ENCODE measurements at regions not wholly inside any gene's neighbourhood (a gene's known extent, or its start where the extent isn't known, plus 50 kb on each side); places are given as distances from the start of the nearest gene placed in this dataset.

DNA sequence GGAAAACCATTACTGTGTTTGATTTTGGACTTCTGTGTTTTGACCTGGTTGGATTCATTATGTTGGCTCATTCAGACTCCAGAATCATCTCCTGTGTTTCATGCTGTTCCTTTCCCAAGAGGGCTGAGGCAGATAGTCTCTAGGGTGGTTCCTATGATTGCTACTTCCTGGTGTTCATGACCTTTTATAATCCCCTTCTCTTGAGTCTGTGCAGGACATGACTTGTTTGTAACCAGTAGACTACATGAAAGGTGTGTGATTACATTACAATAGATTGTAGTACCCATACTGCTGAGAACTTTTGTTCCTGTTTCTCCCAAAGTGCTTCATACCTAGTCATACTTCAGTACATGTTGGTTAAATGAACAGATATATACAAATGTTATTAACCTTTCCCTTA lies 700.6 kb downstream of the METTL15 start:
- no peak overlapping the region for H3K4me2 ChIP-seq (ENCODE audit: low read length)
- H3K27ac ChIP-seq (ENCODE audit: low read depth, low read length), result no peak overlapping the region
- DNase-seq (ENCODE audit: low read depth, low spot score) (no peak), ATAC-seq (no peak)
- no peak overlapping the region for H3K4me3 ChIP-seq (replicated peaks in 1 of 2; ENCODE audit: low read depth in 1 of 2, low read length in 2 of 2)
- TF ChIP-seq, protein P1, sequence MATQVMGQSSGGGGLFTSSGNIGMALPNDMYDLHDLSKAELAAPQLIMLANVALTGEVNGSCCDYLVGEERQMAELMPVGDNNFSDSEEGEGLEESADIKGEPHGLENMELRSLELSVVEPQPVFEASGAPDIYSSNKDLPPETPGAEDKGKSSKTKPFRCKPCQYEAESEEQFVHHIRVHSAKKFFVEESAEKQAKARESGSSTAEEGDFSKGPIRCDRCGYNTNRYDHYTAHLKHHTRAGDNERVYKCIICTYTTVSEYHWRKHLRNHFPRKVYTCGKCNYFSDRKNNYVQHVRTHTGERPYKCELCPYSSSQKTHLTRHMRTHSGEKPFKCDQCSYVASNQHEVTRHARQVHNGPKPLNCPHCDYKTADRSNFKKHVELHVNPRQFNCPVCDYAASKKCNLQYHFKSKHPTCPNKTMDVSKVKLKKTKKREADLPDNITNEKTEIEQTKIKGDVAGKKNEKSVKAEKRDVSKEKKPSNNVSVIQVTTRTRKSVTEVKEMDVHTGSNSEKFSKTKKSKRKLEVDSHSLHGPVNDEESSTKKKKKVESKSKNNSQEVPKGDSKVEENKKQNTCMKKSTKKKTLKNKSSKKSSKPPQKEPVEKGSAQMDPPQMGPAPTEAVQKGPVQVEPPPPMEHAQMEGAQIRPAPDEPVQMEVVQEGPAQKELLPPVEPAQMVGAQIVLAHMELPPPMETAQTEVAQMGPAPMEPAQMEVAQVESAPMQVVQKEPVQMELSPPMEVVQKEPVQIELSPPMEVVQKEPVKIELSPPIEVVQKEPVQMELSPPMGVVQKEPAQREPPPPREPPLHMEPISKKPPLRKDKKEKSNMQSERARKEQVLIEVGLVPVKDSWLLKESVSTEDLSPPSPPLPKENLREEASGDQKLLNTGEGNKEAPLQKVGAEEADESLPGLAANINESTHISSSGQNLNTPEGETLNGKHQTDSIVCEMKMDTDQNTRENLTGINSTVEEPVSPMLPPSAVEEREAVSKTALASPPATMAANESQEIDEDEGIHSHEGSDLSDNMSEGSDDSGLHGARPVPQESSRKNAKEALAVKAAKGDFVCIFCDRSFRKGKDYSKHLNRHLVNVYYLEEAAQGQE (IDR thresholded peaks at IDR 0.05; ENCODE audit: low read depth), result no peak
- TF ChIP-seq EZH2 (IDR thresholded peaks at IDR 0.05) (no peak), ZNF274 (IDR thresholded peaks at IDR 0.05; ENCODE audit: low read depth, low read length) (no peak), EZH2phosphoT487 (IDR thresholded peaks at IDR 0.05; ENCODE audit: borderline replicate concordance) (no peak), YY1 (IDR thresholded peaks at IDR 0.05; ENCODE audit: extremely low read depth, insufficient replicate concordance, low read depth, low read length) (no peak)
- TF ChIP-seq, protein P2, sequence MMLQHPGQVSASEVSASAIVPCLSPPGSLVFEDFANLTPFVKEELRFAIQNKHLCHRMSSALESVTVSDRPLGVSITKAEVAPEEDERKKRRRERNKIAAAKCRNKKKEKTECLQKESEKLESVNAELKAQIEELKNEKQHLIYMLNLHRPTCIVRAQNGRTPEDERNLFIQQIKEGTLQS (IDR thresholded peaks at IDR 0.05), result no peak
- TF ChIP-seq, protein P3, sequence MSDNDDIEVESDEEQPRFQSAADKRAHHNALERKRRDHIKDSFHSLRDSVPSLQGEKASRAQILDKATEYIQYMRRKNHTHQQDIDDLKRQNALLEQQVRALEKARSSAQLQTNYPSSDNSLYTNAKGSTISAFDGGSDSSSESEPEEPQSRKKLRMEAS (IDR thresholded peaks at IDR 0.05), result no peak
- CTCF ChIA-PET, result no interaction called here
- H3K9me3 ChIP-seq (ENCODE audit: control insufficient read depth in 1 of 2, insufficient read depth in 1 of 2, low read depth in 1 of 2, low read length in 2 of 2), result no peaks in the 10 kb centered on the region
- H3K79me2 ChIP-seq (ENCODE audit: insufficient read depth, low read length), result no peaks in the 10 kb centered on the region
- BruUV-seq (replicated peaks), result no TSS peak
- intact Hi-C loops (cut with micrococcal nuclease), result no loop called here
- POLR2A ChIA-PET, result no interaction called here
- H3K4me1 ChIP-seq (ENCODE audit: control insufficient read depth in 1 of 2, insufficient read depth in 2 of 2, low read length in 2 of 2), result no peaks in the 10 kb centered on the region; a peak in 1 of 4 replicates
- H2AFZ ChIP-seq (ENCODE audit: low read depth, low read length, poor library complexity, severe bottlenecking), result no peak overlapping the region
- H4K20me1 ChIP-seq (ENCODE audit: insufficient read depth), result no peaks in the 10 kb centered on the region
- H3K9me2 ChIP-seq (ENCODE audit: insufficient read depth), result no peaks in the 10 kb centered on the region
- no peak overlapping the region for H3K9ac ChIP-seq (ENCODE audit: low read length)
- RAD21 ChIA-PET (ENCODE audit: low non-redundant PET in 1 of 2, low total read pairs in 2 of 2, uncharacterized antibody in 2 of 2, unreplicated experiment in 2 of 2), result no interaction called here
- no peaks in the 10 kb centered on the region for H3K27me3 ChIP-seq (ENCODE audit: insufficient read depth, low read length)
- no peaks in the 10 kb centered on the region for H3K36me3 ChIP-seq (ENCODE audit: control insufficient read depth in 1 of 2, insufficient read depth in 2 of 2, low read length in 2 of 2)
